Activated CD4-positive, alpha-beta memory T cell treated with anti-CD3 and anti-CD28 coated beads, Interleukin-2, amount 10 ng/mL, durations not matched to agents 7 days and 5 days (primary cell): ENCODE measurements at regions not wholly inside any gene's neighbourhood (a gene's known extent, or its start where the extent isn't known, plus 50 kb on each side); places are given as distances from the start of the nearest gene placed in this dataset.
A peak's percentile ranks its signal among the peaks of the same experiment; 100 is the strongest.

Source experiments
- CTCF ChIA-PET: fragments of 350-600 bp; sonication (Branson Sonifier 250); formaldehyde crosslinking; loops from one replicate; lab custom pipeline; 2021; ENCODE audit warnings: antibody characterized with exemption, inconsistent platforms; lab: Charles Lee
- POLR2A ChIA-PET: fragments of 350-600 bp; sonication (Branson Sonifier 250); formaldehyde crosslinking; loops from one replicate; lab custom pipeline; 2021; ENCODE audit warnings: antibody characterized with exemption; lab: Charles Lee
- DNase-seq: peaks from one replicate; pipeline ENCODE4 v3.0.0-alpha.2; 2020
- H3K27ac Mint-ChIP-seq: one replicate; pipeline ENCODE4 v1.8.0; 2021; ENCODE audit warnings: mild to moderate bottlenecking, mixed read lengths
- H3K27me3 Mint-ChIP-seq: one replicate; pipeline ENCODE4 v1.8.0; 2021; ENCODE audit warnings: mixed read lengths
- H3K36me3 Mint-ChIP-seq: one replicate; pipeline ENCODE4 v1.8.0; 2021; ENCODE audit warnings: low read depth, mixed read lengths
- H3K4me1 Mint-ChIP-seq: one replicate; pipeline ENCODE4 v1.8.0; 2021; ENCODE audit warnings: mixed read lengths
- H3K4me3 Mint-ChIP-seq: one replicate; pipeline ENCODE4 v1.8.0; 2021; ENCODE audit warnings: mild to moderate bottlenecking, mixed read lengths
- H3K9me3 Mint-ChIP-seq: one replicate; pipeline ENCODE4 v1.8.0; 2021; ENCODE audit warnings: mixed read lengths

GRCh38 chr21:26717146-26717739 is 128.0 kb downstream of the ADAMTS1 start:
- ChIA-PET POLR2A (no interaction called here), CTCF (interaction anchor here (0.8 to 1.8 kb wide), 6 partner anchors 9 to 821 kb away, joined by 3 to 12 read pairs (median 4); no protein-coding TSS in a partner anchor)
- Mint-ChIP-seq H3K4me3 (no peak overlapping the region), H3K9me3 (no peaks in the 10 kb centered on the region), H3K4me1 (no peaks in the 10 kb centered on the region), H3K27ac (no peak overlapping the region), H3K27me3 (no peaks in the 10 kb centered on the region), H3K36me3 (no peaks in the 10 kb centered on the region)
- no peak for DNase-seq

GRCh38 chr21:26715878-26716506 is 129.2 kb downstream of the ADAMTS1 start:
- peak; percentile 18 for DNase-seq
- ChIA-PET POLR2A (no interaction called here), CTCF (interaction anchor here (1.4 kb wide), 1 partner anchor 34 kb away, joined by 3 read pairs; no protein-coding TSS in a partner anchor)
- no peaks in the 10 kb centered on the region for H3K4me1 Mint-ChIP-seq
- H3K4me3 Mint-ChIP-seq = no peak overlapping the region
- H3K27ac Mint-ChIP-seq = no peak overlapping the region
- H3K27me3 Mint-ChIP-seq = peaks cover under 1% of the 10 kb centered on the region
- H3K36me3 Mint-ChIP-seq = no peaks in the 10 kb centered on the region
- H3K9me3 Mint-ChIP-seq = no peaks in the 10 kb centered on the region

- Mint-ChIP-seq H3K27me3 (peaks cover 2% of the 10 kb centered on the region), H3K27ac (no peak overlapping the region), H3K4me1 (no peaks in the 10 kb centered on the region), H3K4me3 (no peak overlapping the region), H3K36me3 (no peaks in the 10 kb centered on the region), H3K9me3 (no peaks in the 10 kb centered on the region)
- no peak for DNase-seq
- ChIA-PET CTCF (interaction anchor here (1.4 kb wide), 1 partner anchor 35 kb away, joined by 3 read pairs; no protein-coding TSS in a partner anchor), POLR2A (no interaction called here)
Measured at GRCh38 chr21:26715116-26715515, 130.1 kb downstream of the ADAMTS1 start.

- POLR2A ChIA-PET = no interaction called here
- H3K9me3 Mint-ChIP-seq = no peaks in the 10 kb centered on the region
- H3K4me1 Mint-ChIP-seq = no peaks in the 10 kb centered on the region
Measured at GRCh38 chr21:26710155-26710554, 135.1 kb downstream of the ADAMTS1 start.

GRCh38 chr21:26709090-26709489 is 136.0 kb upstream of the CYYR1 start:
- Mint-ChIP-seq H3K36me3 (no peaks in the 10 kb centered on the region), H3K27me3 (peaks cover 2% of the 10 kb centered on the region), H3K4me3 (no peak overlapping the region), H3K27ac (no peak overlapping the region), H3K9me3 (no peaks in the 10 kb centered on the region), H3K4me1 (no peaks in the 10 kb centered on the region)
- POLR2A ChIA-PET = no interaction called here
- CTCF ChIA-PET = interaction anchor here (2.2 kb wide), 1 partner anchor 8 kb away, joined by 12 read pairs; no protein-coding TSS in a partner anchor
- DNase-seq = no peak

More at GRCh38 chr21:26710155-26710554, 135.1 kb downstream of the ADAMTS1 start:
- DNase-seq = no peak
- Mint-ChIP-seq H3K36me3 (no peaks in the 10 kb centered on the region), H3K27ac (no peak overlapping the region), H3K4me3 (no peak overlapping the region), H3K27me3 (peaks cover 2% of the 10 kb centered on the region)
- CTCF ChIA-PET = no interaction called here

- Mint-ChIP-seq H3K9me3 (no peaks in the 10 kb centered on the region), H3K27me3 (peaks cover 2% of the 10 kb centered on the region), H3K4me1 (no peaks in the 10 kb centered on the region), H3K27ac (no peak overlapping the region), H3K4me3 (no peak overlapping the region), H3K36me3 (no peaks in the 10 kb centered on the region)
- ChIA-PET CTCF (interaction anchor here (2.2 kb wide), 1 partner anchor 9 kb away, joined by 12 read pairs; no protein-coding TSS in a partner anchor), POLR2A (no interaction called here)
- no peak for DNase-seq
Measured at GRCh38 chr21:26708223-26708800, 135.2 kb upstream of the CYYR1 start.

GRCh38 chr21:26707246-26707645 is 134.2 kb upstream of the CYYR1 start:
- H3K36me3 Mint-ChIP-seq = no peaks in the 10 kb centered on the region
- CTCF ChIA-PET = interaction anchor here (2.2 kb wide), 1 partner anchor 10 kb away, joined by 12 read pairs; no protein-coding TSS in a partner anchor
- no peak overlapping the region for H3K27ac Mint-ChIP-seq
- no peak for DNase-seq
- H3K27me3 Mint-ChIP-seq = peaks cover 2% of the 10 kb centered on the region
- no peaks in the 10 kb centered on the region for H3K4me1 Mint-ChIP-seq
- POLR2A ChIA-PET = no interaction called here
- H3K9me3 Mint-ChIP-seq = peaks cover 2% of the 10 kb centered on the region
- no peak overlapping the region for H3K4me3 Mint-ChIP-seq

GRCh38 chr21:26698416-26698815 is 125.3 kb upstream of the CYYR1 start:
- Mint-ChIP-seq H3K36me3 (no peaks in the 10 kb centered on the region), H3K9me3 (peaks cover 3% of the 10 kb centered on the region), H3K27me3 (no peaks in the 10 kb centered on the region), H3K27ac (no peak overlapping the region), H3K4me1 (no peaks in the 10 kb centered on the region), H3K4me3 (no peak overlapping the region)
- ChIA-PET CTCF (no interaction called here), POLR2A (no interaction called here)
- no peak for DNase-seq

GRCh38 chr21:26691416-26691815 is 118.3 kb upstream of the CYYR1 start:
- H3K9me3 Mint-ChIP-seq = peaks cover 3% of the 10 kb centered on the region
- CTCF ChIA-PET = no interaction called here

GRCh38 chr21:26686705-26687104 is 113.6 kb upstream of the CYYR1 start:
- ChIA-PET CTCF (interaction anchor here (1.3 kb wide), 1 partner anchor 31 kb away, joined by 4 read pairs; no protein-coding TSS in a partner anchor), POLR2A (no interaction called here)
- H3K4me1 Mint-ChIP-seq = peaks cover 4% of the 10 kb centered on the region
- H3K4me3 Mint-ChIP-seq = no peak overlapping the region
- H3K27ac Mint-ChIP-seq = no peak overlapping the region
- no peak for DNase-seq
- peaks cover 3% of the 10 kb centered on the region for H3K9me3 Mint-ChIP-seq
- no peaks in the 10 kb centered on the region for H3K36me3 Mint-ChIP-seq
- H3K27me3 Mint-ChIP-seq = no peaks in the 10 kb centered on the region

More at GRCh38 chr21:26691416-26691815, 118.3 kb upstream of the CYYR1 start:
- H3K27ac Mint-ChIP-seq = no peak overlapping the region
- H3K27me3 Mint-ChIP-seq = no peaks in the 10 kb centered on the region
- POLR2A ChIA-PET = no interaction called here
- peaks cover under 1% of the 10 kb centered on the region for H3K4me1 Mint-ChIP-seq
- H3K4me3 Mint-ChIP-seq = no peak overlapping the region
- no peak for DNase-seq
- H3K36me3 Mint-ChIP-seq = no peaks in the 10 kb centered on the region

GRCh38 chr21:26686278-26686677 is 113.2 kb upstream of the CYYR1 start:
- peaks cover 4% of the 10 kb centered on the region for H3K4me1 Mint-ChIP-seq
- ChIA-PET CTCF (interaction anchor here (1.3 kb wide), 1 partner anchor 31 kb away, joined by 4 read pairs; no protein-coding TSS in a partner anchor), POLR2A (no interaction called here)
- H3K27me3 Mint-ChIP-seq = no peaks in the 10 kb centered on the region
- H3K9me3 Mint-ChIP-seq = peaks cover 3% of the 10 kb centered on the region
- H3K27ac Mint-ChIP-seq = no peak overlapping the region
- no peak overlapping the region for H3K4me3 Mint-ChIP-seq
- peak; percentile 19 for DNase-seq
- H3K36me3 Mint-ChIP-seq = no peaks in the 10 kb centered on the region

- no peak overlapping the region for H3K4me3 Mint-ChIP-seq
- H3K27ac Mint-ChIP-seq = no peak overlapping the region
- POLR2A ChIA-PET = no interaction called here
- H3K36me3 Mint-ChIP-seq = no peaks in the 10 kb centered on the region
- peaks cover 3% of the 10 kb centered on the region for H3K9me3 Mint-ChIP-seq
- CTCF ChIA-PET = no interaction called here
- DNase-seq = no peak
- no peaks in the 10 kb centered on the region for H3K27me3 Mint-ChIP-seq
- peaks cover 4% of the 10 kb centered on the region for H3K4me1 Mint-ChIP-seq
Measured at GRCh38 chr21:26684889-26685288, 111.8 kb upstream of the CYYR1 start.

- DNase-seq = no peak
- Mint-ChIP-seq H3K27ac (no peak overlapping the region), H3K27me3 (no peaks in the 10 kb centered on the region), H3K4me3 (no peak overlapping the region), H3K4me1 (peaks cover 4% of the 10 kb centered on the region), H3K9me3 (peaks cover 3% of the 10 kb centered on the region), H3K36me3 (no peaks in the 10 kb centered on the region)
- ChIA-PET POLR2A (no interaction called here), CTCF (no interaction called here)
Measured at GRCh38 chr21:26683996-26684395, 110.9 kb upstream of the CYYR1 start.
